Stimulated activated CD8-positive, alpha-beta memory T cell treated with anti-CD3 and anti-CD28 coated beads, Interleukin-7, amount 100 ng/mL, for 4 hours (primary cell): ENCODE measurements at regions not wholly inside any gene's neighbourhood (a gene's known extent, or its start where the extent isn't known, plus 50 kb on each side); places are given as distances from the start of the nearest gene placed in this dataset.
"Not testable (repeated sequence)": the region's sequence is repeated elsewhere in the genome, so short reads cannot be mapped to it uniquely, and the experiment has no call there.

Source experiments
- DNase-seq, 2 donors: peaks; one replicate each; pipeline ENCODE4 v3.0.0-alpha.2; 2020; ENCODE audit warnings: low read depth in 2 of 2

GRCh38 chr7:24134535-24134934 is 149.5 kb upstream of the NPY start:
- DNase-seq: no peak

GRCh38 chr7:24135003-24135817 is 148.8 kb upstream of the NPY start:
- no peak for DNase-seq

GRCh38 chr7:24137338-24137737 is 146.7 kb upstream of the NPY start:
- DNase-seq: no peak

DNA sequence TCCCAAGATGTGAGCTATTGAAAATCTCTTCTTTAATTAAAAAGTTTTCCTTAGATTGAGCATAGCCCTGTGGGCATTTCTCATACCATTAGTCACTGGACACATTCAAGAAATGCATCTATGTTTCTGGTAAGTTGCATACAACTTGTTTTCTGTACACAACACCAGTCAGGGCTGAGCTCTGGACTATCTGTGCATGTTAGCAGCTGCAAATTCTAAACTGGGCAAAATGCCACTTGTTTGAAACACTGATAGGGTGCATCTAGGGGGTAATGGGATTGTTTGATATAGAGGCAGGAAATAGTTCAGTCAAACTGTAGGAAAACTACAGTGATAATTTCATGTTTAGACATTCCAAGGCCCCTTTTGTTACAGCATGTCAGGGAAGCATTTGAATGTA is 145.6 kb upstream of the NPY start:
- no peak for DNase-seq

DNA sequence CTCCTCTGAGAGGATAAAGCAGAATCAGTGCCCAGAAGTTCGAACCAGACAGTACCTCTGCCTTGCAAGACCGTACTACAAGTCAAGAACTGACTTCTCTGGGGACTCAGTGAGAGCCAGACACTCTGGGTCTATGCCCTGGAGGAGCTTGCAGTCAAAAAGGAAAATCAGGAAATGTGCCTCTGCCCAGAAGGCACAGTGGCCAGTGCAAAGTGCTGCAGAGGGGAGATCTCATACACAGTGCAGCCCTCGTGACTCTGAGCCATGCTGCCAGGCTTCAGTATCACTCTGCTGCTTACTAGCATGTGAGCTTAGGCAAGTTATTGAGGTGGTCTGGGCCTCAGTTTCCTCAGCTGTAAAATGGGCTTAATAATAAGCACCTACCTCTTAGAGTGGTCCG is 144.0 kb upstream of the NPY start:
- no peak for DNase-seq

GRCh38 chr7:24141874-24142509 is 142.0 kb upstream of the NPY start:
- no peak for DNase-seq

GRCh38 chr7:24143547-24143946 is 140.4 kb upstream of the NPY start:
- no peak for DNase-seq

- DNase-seq: no peak
Measured at GRCh38 chr7:24151944-24152343, 132.0 kb upstream of the NPY start.

DNA sequence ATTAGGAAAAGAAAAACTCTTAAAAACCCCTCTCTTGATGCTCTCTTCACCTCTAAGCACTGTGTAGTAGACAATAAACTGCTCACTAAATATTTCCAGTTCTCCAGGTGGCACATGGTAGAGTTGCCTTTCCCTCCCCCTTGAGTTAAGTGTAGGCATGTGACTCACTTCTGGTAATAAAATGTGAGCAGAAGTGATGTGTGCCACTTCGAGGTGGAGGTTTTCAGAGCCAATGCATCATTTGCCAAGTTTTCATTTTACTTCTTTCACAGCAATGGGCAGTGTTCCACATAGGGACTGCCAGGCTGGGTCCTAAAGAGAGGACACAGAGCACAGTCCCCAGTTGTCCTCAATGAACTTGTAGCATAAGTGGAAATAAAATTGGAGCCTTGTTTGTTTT is 131.6 kb upstream of the NPY start:
- DNase-seq: no peak

- DNase-seq: no peak
Measured at GRCh38 chr7:24152877-24153472, 131.0 kb upstream of the NPY start.

- DNase-seq: no peak
Measured at GRCh38 chr7:24157666-24158065, 126.3 kb upstream of the NPY start.

DNA sequence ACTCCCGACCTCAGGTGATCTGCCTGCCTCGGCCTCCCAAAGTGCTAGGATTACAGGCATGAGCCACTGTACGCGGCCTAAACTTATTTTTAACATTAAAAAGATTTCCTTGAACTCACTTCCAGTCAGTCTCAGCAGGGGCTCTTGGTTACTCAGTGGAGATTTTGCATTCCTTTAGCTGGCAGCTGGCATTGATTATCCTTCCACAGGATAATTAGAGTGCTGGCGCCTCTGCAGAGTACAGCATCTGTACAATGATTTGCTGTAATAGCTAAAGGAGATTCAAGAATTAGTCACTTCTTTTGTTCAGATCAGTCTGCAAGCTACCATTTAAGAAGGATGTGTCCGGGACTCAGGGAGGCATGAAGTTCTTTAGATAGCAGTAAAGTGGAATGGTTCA is 125.0 kb upstream of the NPY start:
- no peak for DNase-seq

DNA sequence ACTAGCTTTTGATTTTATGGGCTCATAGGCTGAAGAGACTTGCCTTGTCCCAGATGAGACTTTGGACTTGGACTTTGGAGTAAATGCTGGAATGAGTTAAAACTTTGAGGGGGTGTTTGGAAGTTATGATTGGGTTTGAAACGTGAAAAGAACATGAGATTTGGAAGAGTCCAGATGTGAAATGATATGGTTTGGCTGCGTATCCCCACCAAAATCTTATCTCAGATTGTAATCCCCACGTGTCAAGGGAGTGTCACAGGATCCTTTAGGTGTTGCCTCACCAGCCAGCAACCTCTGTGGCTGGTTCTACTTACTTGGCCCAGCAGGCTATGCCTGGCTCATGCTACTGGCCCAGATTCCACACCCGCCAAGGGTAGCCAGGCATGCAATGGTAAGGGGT is 119.6 kb upstream of the NPY start:
- no peak for DNase-seq

- no peak for DNase-seq
Measured at GRCh38 chr7:24169077-24169624, 114.8 kb upstream of the NPY start.

DNA sequence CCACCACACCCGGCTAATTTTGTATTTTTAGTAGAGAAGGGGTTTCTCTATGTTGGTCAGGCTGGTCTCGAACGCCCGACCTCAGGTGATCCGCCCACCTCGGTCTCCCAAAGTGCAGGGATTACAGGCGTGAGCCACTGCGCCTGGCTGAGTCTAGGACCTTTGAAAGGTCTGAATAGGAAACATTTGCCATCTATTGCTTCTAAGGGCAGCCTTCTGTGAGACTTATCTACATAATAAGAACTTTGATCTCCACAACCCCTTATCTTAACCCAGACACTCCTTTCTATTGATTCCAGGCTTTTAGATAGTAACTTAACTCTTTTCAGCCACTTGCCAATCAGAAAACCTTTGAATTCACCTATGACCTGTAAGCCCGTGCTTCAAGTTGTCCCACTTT is 112.0 kb upstream of the NPY start:
- DNase-seq: not testable (repeated sequence)

DNA sequence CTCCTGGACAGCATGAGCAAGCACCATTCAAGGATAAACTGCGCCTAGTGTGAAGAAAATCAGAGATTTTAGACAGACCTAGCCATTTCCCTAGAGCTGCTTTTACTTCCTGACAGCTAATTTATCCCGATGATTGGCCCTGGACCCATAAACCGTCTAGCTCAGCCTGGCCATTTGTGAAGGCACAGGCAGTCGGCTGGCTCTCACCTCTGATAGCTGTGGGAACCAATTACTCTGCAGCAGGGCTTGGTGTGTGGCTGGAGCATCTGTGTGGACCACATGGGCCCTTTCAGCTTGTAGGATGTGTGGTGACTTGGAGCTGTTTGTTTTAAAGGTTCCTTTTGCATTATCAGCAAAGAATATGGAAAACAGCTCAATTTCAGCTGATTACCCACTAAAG is 111.1 kb upstream of the NPY start:
- no peak for DNase-seq

GRCh38 chr7:24175603-24176002 is 108.4 kb upstream of the NPY start:
- no peak for DNase-seq

DNA sequence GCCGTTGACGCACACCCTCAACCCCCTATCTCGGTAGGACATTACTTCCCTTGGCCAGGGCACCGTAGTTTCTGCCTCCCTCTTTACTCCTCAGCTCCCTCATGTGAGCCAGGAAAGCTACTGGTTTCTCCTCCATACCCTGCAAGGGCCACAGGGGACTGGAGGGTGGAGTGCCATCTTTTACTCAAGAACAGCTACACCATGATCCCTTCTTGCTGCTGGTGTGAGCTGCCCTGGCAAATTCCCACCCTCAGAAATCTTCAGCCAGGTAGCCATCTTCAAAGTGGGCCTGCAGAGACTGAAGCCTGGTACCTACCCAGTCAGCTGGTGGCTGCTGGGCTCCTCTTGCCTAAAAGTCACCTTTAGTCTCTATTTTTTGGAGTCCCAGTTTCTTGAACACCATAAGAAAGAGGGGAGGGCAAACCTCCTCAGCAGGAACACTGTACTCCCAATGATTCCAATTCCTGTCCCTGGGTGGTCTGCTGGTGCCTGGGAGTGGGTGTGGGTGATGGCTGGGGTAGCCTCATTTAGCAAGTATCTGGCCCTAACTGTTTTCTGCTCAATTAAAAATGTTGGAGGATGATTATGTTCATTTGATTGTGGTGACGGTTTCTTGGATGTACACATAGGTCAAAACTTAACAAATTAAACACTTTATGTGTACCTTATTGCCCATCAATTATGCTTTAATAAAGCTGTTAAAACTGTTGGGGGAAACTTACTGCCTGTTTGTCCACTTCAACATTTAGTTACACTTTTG is 105.0 kb upstream of the NPY start:
- no peak for DNase-seq

GRCh38 chr7:24191362-24191761 is 92.6 kb upstream of the NPY start:
- DNase-seq: no peak

DNA sequence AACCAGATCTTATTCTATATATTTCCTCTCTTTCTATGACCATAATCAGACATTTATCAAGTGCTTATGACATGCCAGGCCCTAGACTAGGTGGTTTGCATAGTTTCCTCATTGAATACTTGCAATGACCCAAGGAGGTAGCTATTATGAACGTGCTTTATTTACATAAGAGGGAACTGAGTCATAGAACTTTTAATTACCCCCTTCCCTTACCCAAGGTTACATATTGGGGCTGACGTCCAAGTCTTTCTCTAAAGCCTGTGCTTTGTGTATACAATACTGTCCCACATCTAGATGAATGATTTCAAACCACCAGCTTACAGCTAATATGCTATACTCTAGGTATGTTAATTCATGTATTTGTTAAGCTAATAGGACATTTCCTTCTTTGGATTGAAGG is 91.9 kb upstream of the NPY start:
- no peak for DNase-seq

DNA sequence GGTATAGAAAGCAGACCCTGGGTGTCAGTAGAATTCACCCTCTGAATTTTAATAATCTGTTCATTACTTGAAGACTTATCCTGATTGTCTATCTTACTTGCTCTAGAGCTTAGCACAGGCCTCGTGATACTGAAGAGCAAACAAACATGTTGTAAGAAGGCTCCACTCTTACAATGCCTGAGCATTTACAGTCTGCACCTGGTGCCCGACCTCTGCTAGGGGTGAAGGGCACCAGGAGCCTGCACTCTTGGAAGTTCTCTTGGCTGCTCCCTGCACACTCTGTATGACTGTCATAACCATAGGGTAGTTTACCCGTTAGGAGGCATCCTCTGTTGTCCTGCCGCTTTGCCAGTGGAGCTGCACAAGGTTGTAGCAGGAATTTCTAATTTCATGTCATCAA is 91.3 kb upstream of the NPY start:
- no peak for DNase-seq

DNA sequence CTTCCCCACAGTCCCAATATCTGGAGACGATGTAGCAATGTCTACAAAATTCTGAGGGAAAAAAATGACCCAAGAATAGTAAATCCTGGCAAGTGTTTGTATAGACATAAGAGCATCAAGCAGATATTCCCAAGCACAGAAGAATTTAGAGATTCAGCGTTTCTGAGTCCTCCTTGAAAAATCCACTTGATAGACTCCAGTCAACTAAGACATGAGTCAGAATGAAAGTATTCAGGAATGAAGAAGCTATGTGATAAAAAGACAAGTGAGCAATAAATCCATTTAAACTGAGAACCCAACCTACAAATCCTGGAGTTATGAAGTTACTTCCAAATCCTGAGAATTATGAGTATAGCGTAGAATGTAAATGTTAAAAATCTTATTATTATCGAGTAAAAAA is 86.1 kb upstream of the NPY start:
- no peak for DNase-seq
